ENCODE measurements at regions not wholly inside any gene's neighbourhood (a gene's known extent, or its start where the extent isn't known, plus 50 kb on each side); places are given as distances from the start of the nearest gene placed in this dataset.
A peak's percentile ranks its signal among the peaks of the same experiment; 100 is the strongest.

DNA sequence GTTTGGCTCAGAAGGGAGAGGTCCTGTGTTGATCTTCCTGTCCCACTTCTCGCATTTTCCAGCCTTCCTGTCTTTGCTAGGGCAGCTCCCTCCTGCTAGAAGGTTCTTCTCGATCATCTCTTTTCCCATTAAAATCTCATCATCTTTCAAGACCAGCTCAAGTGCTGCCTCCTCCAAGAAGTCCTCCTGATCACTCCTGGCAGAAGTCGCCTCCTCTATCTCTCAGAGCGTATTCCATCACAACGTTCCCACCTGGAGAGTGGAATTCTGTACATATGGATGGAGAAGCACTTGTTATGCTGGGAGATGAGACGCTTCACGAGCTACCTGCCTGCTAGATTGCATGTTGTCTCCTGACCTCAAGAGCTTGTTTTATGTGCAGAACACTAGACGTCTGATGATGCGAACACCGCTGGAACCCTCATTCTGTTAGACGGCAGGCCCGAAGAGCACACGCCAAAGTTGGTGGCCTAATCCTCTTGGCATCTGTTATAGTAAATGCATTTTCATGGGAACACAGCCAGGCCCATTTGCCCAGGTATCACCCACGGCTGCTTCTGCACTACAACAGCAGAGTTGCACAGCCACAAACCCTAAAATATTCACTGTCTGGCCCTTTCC lies 68.0 kb upstream of the INSIG1 start:
- peak overlapping the region; percentile 4 for H3K4me2 ChIP-seq (ENCODE audit: unreplicated experiment)
- H3K9me3 ChIP-seq (ENCODE audit: low read depth): no peaks in the 10 kb centered on the region
- no peaks in the 10 kb centered on the region for H3K27me3 ChIP-seq (replicated peaks; ENCODE audit: insufficient read depth)
- in situ Hi-C loops (cut with MboI): no loop called here
- no peak overlapping the region for H3K4me3 ChIP-seq
- 0 out of 2 replicates have a peak, but pooled peaks cover 5% of the 10 kb centered on the region for H3F3A ChIP-seq (ENCODE audit: insufficient read depth)
- no peaks in the 10 kb centered on the region for H4K20me1 ChIP-seq (ENCODE audit: insufficient read depth)
- no peak for TF ChIP-seq EZH2 (IDR thresholded peaks at IDR 0.05; ENCODE audit: insufficient read depth, poor library complexity, severe bottlenecking)
- no peak for TF ChIP-seq EZH2phosphoT487 (IDR thresholded peaks at IDR 0.05; ENCODE audit: insufficient read depth, low read depth)
- peak overlapping the region; percentile 43 for H3K27ac ChIP-seq
- H3K9me2 ChIP-seq (ENCODE audit: insufficient read depth): no peaks in the 10 kb centered on the region
- H2AFZ ChIP-seq: no peak overlapping the region
- WGBS, 2 experiments (ENCODE audit: low coverage in 1 of 2, low lambda C conversion rate in 2 of 2, missing lambda C conversion rate in 2 of 2): 88 to 89% methylated on average over 14 of the region's 14 CpGs
- no peak for DNase-seq
- peaks cover 21% of the 10 kb centered on the region for H3K4me1 ChIP-seq (ENCODE audit: insufficient read depth)
- no peak overlapping the region for H3K9ac ChIP-seq
- no peaks in the 10 kb centered on the region for H3K36me3 ChIP-seq (ENCODE audit: low read depth)
- no peaks in the 10 kb centered on the region for H3K79me2 ChIP-seq (ENCODE audit: insufficient read depth)

DNA sequence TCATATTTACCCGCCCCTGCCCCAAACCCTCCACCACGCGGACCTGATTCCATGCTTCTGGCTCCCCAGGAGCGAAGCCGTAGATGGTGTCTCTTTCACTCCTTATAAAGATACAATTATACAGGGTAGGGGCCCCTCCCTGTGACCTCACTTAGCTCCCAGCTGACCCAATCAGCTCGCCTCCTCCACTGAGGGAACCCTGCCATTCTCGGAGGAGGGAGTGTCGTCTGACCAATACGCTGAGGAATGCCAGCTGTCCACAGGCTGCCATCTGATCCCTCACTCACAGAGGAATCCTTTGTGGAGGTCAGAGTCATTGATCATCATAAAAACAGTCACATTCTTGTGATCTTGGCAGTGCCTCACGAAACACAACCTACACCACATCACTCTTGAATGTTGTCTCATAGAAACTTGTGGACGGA lies 67.5 kb upstream of the INSIG1 start:
- 11 to 32% methylated on average over 8 to 11 of the region's 11 CpGs for WGBS, 2 experiments (ENCODE audit: low coverage in 1 of 2, low lambda C conversion rate in 2 of 2, missing lambda C conversion rate in 2 of 2)
- Histone ChIP-seq H3K36me3 (ENCODE audit: low read depth) (no peaks in the 10 kb centered on the region), H3K4me2 (ENCODE audit: unreplicated experiment) (peak overlapping the region; percentile 4)

DNA sequence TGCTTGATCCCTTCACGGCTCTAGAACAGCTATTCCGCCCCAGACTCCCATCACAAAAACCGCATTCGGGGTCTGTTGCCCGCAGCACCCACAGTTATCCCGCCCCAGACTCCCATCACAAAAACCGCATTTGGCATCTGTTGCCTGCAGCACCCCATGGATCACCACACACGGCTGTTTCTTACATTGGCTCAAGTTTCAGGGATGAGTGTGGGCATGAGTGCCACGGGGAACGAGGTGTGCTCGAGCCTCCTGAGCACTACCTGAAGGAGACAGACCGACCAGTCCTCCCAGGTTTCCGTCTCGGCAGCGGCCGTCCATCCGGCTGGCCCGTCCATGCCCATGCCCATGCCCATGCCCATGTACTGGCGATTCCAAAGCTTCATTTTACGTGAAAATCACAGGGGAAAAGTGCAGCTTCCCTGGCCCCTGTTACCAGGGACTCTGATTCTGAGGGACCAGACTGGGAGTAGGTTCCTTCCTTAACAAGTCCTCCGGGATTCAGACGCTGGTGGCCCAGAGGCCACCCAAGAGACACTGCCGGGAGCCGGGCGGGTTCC lies 66.4 kb upstream of the INSIG1 start:
- no peak overlapping the region for H3K27ac ChIP-seq
- no peak overlapping the region for H3K4me2 ChIP-seq (ENCODE audit: unreplicated experiment)
- H3K9me3 ChIP-seq (ENCODE audit: low read depth): no peaks in the 10 kb centered on the region
- peaks cover 21% of the 10 kb centered on the region for H3K4me1 ChIP-seq (ENCODE audit: insufficient read depth)
- 0 out of 2 replicates have a peak, but pooled peaks cover 5% of the 10 kb centered on the region for H3F3A ChIP-seq (ENCODE audit: insufficient read depth)
- no peaks in the 10 kb centered on the region for H4K20me1 ChIP-seq (ENCODE audit: insufficient read depth)
- H3K9me2 ChIP-seq (ENCODE audit: insufficient read depth): no peaks in the 10 kb centered on the region
- 92 to 96% methylated on average over 23 to 25 of the region's 25 CpGs for WGBS, 2 experiments (ENCODE audit: low coverage in 1 of 2, low lambda C conversion rate in 2 of 2, missing lambda C conversion rate in 2 of 2)
- TF ChIP-seq EZH2 (IDR thresholded peaks at IDR 0.05; ENCODE audit: insufficient read depth, poor library complexity, severe bottlenecking): no peak
- TF ChIP-seq EZH2phosphoT487 (IDR thresholded peaks at IDR 0.05; ENCODE audit: insufficient read depth, low read depth): no peak
- H3K9ac ChIP-seq: no peak overlapping the region
- DNase-seq: no peak
- H3K27me3 ChIP-seq (replicated peaks; ENCODE audit: insufficient read depth): no peaks in the 10 kb centered on the region
- in situ Hi-C loops (cut with MboI): no loop called here
- H3K79me2 ChIP-seq (ENCODE audit: insufficient read depth): no peaks in the 10 kb centered on the region
- no peak overlapping the region for H3K4me3 ChIP-seq
- H2AFZ ChIP-seq: no peak overlapping the region
- H3K36me3 ChIP-seq (ENCODE audit: low read depth): no peaks in the 10 kb centered on the region

More for the DNA sequence above, 67.5 kb upstream of the INSIG1 start:
- Histone ChIP-seq H3K4me3 (no peak overlapping the region), H4K20me1 (ENCODE audit: insufficient read depth) (no peaks in the 10 kb centered on the region), H3K9me3 (ENCODE audit: low read depth) (no peaks in the 10 kb centered on the region), H3K9ac (no peak overlapping the region), H3K27me3 (replicated peaks; ENCODE audit: insufficient read depth) (no peaks in the 10 kb centered on the region), H3F3A (ENCODE audit: insufficient read depth) (0 out of 2 replicates have a peak, but pooled peaks cover 5% of the 10 kb centered on the region), H3K4me1 (ENCODE audit: insufficient read depth) (peaks cover 21% of the 10 kb centered on the region), H3K79me2 (ENCODE audit: insufficient read depth) (no peaks in the 10 kb centered on the region), H3K27ac (peak overlapping the region; percentile 46), H3K9me2 (ENCODE audit: insufficient read depth) (no peaks in the 10 kb centered on the region), H2AFZ (no peak overlapping the region)
- TF ChIP-seq EZH2 (IDR thresholded peaks at IDR 0.05; ENCODE audit: insufficient read depth, poor library complexity, severe bottlenecking): no peak
- TF ChIP-seq EZH2phosphoT487 (IDR thresholded peaks at IDR 0.05; ENCODE audit: insufficient read depth, low read depth): 0 out of 2 replicates have a peak, but pooled peaks have one; percentile 54
- in situ Hi-C loops (cut with MboI): no loop called here
- DNase-seq: peak; percentile 99

DNA sequence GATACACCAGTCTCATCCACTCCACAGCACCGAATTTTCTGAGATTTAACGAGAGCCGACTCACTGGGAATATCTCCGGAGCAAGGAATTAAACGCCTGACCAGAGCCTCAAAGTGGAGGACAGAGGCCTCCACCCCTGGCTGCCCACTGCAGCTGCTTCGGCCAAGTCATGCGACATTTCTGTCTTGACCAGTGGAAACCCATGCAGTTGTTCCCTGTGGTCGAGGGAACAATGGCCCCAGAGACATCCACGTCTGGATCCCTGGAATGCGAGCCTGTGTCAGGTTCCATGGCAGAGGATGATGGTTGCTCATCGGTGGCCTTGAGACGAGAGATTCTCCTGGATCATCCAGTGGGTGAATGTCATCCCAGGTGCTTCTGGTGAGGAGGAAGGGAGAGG lies 65.7 kb upstream of the INSIG1 start:
- 89 to 98% methylated on average over 12 of the region's 12 CpGs for WGBS, 2 experiments (ENCODE audit: low coverage in 1 of 2, low lambda C conversion rate in 2 of 2, missing lambda C conversion rate in 2 of 2)
- Histone ChIP-seq H3F3A (ENCODE audit: insufficient read depth) (0 out of 2 replicates have a peak, but pooled peaks cover 5% of the 10 kb centered on the region), H3K4me3 (no peak overlapping the region), H3K27me3 (replicated peaks; ENCODE audit: insufficient read depth) (no peaks in the 10 kb centered on the region), H4K20me1 (ENCODE audit: insufficient read depth) (no peaks in the 10 kb centered on the region), H3K4me2 (ENCODE audit: unreplicated experiment) (no peak overlapping the region), H3K9me2 (ENCODE audit: insufficient read depth) (no peaks in the 10 kb centered on the region), H3K79me2 (ENCODE audit: insufficient read depth) (no peaks in the 10 kb centered on the region), H3K9ac (no peak overlapping the region), H2AFZ (no peak overlapping the region), H3K9me3 (ENCODE audit: low read depth) (no peaks in the 10 kb centered on the region), H3K27ac (no peak overlapping the region), H3K4me1 (ENCODE audit: insufficient read depth) (peaks cover 21% of the 10 kb centered on the region), H3K36me3 (ENCODE audit: low read depth) (no peaks in the 10 kb centered on the region)
- TF ChIP-seq EZH2 (IDR thresholded peaks at IDR 0.05; ENCODE audit: insufficient read depth, poor library complexity, severe bottlenecking): no peak
- no peak for TF ChIP-seq EZH2phosphoT487 (IDR thresholded peaks at IDR 0.05; ENCODE audit: insufficient read depth, low read depth)
- in situ Hi-C loops (cut with MboI): no loop called here
- no peak for DNase-seq

Data from GM23248 (cell line).